ENCODE measurements at regions not wholly inside any gene's neighbourhood (a gene's known extent, or its start where the extent isn't known, plus 50 kb on each side); places are given as distances from the start of the nearest gene placed in this dataset.

DNA sequence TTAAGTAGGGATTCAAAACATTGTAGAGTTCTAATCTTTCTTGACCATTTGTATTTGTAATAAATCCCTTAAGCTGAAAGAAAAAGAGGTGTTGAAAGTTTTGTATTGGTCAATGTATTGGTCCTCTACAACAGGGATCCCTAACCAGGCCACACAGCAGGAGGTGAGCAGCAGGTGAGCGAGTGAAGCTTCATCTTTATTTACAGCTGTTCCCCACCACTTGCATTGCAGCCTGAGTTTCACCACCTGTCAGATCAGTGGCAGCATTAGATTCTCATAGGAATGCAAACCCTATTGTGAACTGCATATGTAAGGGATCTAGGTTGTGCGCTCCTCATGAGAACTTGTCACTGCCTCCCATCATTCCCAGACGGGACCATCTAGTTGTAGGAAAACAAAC lies 715.7 kb upstream of the NXPH2 start:
- no peak overlapping the region for H3K4me3 ChIP-seq (ENCODE audit: low read depth, low read length)
- no peak for DNase-seq (ENCODE audit: low read depth)
- TF ChIP-seq, protein P1, sequence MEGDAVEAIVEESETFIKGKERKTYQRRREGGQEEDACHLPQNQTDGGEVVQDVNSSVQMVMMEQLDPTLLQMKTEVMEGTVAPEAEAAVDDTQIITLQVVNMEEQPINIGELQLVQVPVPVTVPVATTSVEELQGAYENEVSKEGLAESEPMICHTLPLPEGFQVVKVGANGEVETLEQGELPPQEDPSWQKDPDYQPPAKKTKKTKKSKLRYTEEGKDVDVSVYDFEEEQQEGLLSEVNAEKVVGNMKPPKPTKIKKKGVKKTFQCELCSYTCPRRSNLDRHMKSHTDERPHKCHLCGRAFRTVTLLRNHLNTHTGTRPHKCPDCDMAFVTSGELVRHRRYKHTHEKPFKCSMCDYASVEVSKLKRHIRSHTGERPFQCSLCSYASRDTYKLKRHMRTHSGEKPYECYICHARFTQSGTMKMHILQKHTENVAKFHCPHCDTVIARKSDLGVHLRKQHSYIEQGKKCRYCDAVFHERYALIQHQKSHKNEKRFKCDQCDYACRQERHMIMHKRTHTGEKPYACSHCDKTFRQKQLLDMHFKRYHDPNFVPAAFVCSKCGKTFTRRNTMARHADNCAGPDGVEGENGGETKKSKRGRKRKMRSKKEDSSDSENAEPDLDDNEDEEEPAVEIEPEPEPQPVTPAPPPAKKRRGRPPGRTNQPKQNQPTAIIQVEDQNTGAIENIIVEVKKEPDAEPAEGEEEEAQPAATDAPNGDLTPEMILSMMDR (IDR thresholded peaks at IDR 0.05; ENCODE audit: insufficient read depth, low read depth, low read length, missing control alignments): no peak

DNA sequence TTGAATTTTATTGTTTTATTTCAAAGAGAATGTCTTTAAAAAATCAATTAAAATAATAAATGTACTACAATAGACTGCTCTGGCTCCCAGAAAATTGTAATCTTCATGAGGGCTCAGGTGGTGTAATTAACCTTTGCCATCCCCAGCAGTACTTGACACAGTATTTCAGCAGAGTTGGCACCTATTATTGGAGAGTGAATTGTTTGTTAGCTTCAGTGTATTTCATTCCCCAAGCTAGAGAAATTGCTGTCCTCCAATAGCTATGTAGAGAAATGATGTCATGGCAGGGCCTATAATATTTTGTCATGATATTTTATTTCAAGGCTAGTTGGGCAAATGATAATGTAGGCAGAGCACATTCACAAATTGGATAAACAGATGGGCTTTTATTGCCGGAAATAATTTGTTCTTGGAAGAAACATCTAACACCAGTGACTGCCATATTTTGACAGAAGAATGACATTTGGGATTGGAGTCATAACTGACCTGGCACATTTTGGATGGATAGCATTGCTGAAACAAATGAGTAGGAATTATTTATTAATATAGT lies 712.0 kb upstream of the NXPH2 start:
- TF ChIP-seq, protein P1 (IDR thresholded peaks at IDR 0.05; ENCODE audit: insufficient read depth, low read depth, low read length, missing control alignments): no peak
- H3K4me3 ChIP-seq (ENCODE audit: low read depth, low read length): no peak overlapping the region
- DNase-seq (ENCODE audit: low read depth): no peak

DNA sequence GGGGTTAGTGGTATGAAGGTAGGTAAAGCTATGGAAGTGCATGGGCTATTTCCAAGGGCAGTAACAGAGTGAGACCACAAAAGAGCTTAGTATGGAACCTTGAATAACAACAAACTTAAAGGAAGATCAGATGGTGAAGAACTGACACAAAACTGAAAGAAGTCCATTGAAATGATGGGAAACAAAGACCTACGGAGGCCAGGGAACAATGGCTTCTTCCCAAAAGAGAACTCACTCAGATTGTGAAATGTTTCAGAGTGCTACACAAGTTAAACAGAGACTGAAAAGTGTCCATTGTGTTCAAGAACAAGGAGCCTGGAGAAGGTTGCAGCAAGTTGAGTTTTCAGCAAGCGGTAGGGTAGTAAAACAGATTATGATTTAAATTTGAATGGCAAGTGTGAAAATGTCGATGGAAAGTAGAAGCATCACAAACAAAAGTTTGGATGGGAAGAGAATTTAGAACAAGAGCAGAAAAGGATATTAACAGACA lies 700.0 kb upstream of the NXPH2 start:
- H3K4me3 ChIP-seq (ENCODE audit: low read depth, low read length): no peak overlapping the region
- no peak for DNase-seq (ENCODE audit: low read depth)
- TF ChIP-seq, protein P1 (IDR thresholded peaks at IDR 0.05; ENCODE audit: insufficient read depth, low read depth, low read length, missing control alignments): no peak

DNA sequence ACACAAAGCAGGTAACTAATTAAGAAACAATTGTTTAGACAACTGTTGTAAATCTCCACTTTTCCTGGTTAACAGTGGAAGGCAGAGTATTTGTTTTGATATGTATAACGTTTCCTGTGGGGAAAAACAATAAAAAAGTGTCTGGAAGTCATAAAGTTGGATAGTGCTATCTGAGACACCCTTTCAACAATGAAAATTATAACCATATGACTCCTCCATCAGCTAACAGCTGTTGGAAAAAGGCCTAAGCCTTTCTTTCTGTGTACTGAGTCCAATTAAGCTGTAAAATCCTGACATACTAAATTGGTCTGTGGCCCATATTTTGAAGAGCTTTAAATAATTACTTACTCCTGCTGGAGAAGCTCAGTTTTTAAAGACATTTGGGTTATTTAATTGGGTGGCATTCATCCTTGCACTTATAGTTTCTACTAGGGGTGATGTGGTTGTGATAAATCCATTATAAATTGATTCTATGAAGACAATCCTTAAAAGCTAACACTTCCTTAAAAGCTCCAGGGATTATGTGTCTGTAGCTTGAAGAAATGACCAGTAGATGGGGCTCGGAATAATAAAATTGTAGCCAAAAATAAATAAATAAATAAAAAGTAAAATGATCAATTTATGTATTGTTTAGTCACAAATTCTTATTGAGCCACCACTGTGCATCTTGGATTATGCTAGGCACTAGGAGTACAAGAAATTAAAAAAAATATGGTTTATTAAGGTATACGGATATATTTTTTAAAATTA lies 698.1 kb upstream of the NXPH2 start:
- no peak for DNase-seq (ENCODE audit: low read depth)

DNA sequence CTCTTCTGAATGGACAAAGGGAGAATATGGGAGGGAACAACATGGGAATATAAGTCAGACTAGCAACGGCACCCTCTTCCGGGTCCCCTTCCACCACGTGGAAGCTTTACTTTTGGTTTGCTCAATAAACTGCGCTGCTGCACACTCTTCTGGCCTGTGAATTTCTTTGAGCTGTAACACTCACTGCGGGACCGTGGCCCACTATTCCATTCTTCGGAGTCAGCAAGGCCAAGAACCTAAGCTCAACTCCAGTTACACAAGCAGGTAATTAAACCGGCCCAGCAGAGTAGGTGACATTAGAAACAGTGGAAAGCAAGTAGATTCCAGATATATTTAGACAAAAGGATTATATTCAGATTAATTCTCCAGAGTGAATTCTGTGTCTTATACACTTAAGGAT lies 697.4 kb upstream of the NXPH2 start:
- H3K4me3 ChIP-seq (ENCODE audit: low read depth, low read length): no peak overlapping the region
- no peak for DNase-seq (ENCODE audit: low read depth)
- TF ChIP-seq, protein P1 (IDR thresholded peaks at IDR 0.05; ENCODE audit: insufficient read depth, low read depth, low read length, missing control alignments): no peak

More for the DNA sequence above, 698.1 kb upstream of the NXPH2 start:
- H3K4me3 ChIP-seq (ENCODE audit: low read depth, low read length): no peak overlapping the region
- TF ChIP-seq, protein P1 (IDR thresholded peaks at IDR 0.05; ENCODE audit: insufficient read depth, low read depth, low read length, missing control alignments): no peak

DNA sequence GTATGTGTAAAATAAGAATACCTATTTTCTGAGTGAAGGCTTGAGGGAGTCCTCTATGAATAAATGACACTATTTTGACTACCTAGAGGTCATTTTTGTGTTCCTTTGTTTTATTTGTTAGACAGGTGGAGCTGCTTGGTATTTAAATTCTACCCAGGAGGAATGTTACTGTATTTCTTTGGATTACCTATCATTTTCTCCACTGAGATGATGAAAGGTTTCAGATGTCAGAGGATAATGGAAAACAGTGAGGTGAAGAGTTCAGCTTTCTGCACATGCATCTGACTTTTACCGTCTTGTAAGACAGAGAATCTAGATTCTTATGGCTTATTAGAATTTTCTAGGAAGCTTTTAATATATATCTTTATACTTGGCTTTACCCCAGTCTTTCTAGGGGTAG lies 689.8 kb upstream of the NXPH2 start:
- DNase-seq (ENCODE audit: low read depth): no peak
- TF ChIP-seq, protein P1 (IDR thresholded peaks at IDR 0.05; ENCODE audit: insufficient read depth, low read depth, low read length, missing control alignments): no peak
- no peak overlapping the region for H3K4me3 ChIP-seq (ENCODE audit: low read depth, low read length)

Measured in GM12865 (cell line).